NB4 (cell line): ENCODE measurements at regions not wholly inside any gene's neighbourhood (a gene's known extent, or its start where the extent isn't known, plus 50 kb on each side); places are given as distances from the start of the nearest gene placed in this dataset.
A peak's percentile ranks its signal among the peaks of the same experiment; 100 is the strongest.

ENCODE experiments used
- DNase-seq: peaks from one replicate; pipeline ENCODE4 v3.0.0; 2010; ENCODE audit warnings: low read depth
- H3K4me3 ChIP-seq: one replicate; pipeline ENCODE4 v1.5.1; 2011; ENCODE audit warnings: mild to moderate bottlenecking, low read depth, low read length, moderate library complexity
- MYC ChIP-seq: IDR thresholded peaks from 2 replicates; pipeline ENCODE4 v1.6.1; 2011; ENCODE audit warnings: low read depth, low read length
- POLR2A ChIP-seq: IDR thresholded peaks from 2 replicates; pipeline ENCODE4 v1.6.1; 2011; ENCODE audit warnings: mild to moderate bottlenecking; ENCODE audit not compliant: insufficient read length; ENCODE audit errors: extremely low read depth
- TF ChIP-seq, protein P1 (sequence below): IDR thresholded peaks from one replicate; pipeline ENCODE4 v1.5.1; 2012; ENCODE audit warnings: low read depth, low read length
- TF ChIP-seq, protein P2 (sequence below): IDR thresholded peaks from 2 replicates; pipeline ENCODE4 v1.6.1; 2011; ENCODE audit warnings: low read depth, low read length

DNA sequence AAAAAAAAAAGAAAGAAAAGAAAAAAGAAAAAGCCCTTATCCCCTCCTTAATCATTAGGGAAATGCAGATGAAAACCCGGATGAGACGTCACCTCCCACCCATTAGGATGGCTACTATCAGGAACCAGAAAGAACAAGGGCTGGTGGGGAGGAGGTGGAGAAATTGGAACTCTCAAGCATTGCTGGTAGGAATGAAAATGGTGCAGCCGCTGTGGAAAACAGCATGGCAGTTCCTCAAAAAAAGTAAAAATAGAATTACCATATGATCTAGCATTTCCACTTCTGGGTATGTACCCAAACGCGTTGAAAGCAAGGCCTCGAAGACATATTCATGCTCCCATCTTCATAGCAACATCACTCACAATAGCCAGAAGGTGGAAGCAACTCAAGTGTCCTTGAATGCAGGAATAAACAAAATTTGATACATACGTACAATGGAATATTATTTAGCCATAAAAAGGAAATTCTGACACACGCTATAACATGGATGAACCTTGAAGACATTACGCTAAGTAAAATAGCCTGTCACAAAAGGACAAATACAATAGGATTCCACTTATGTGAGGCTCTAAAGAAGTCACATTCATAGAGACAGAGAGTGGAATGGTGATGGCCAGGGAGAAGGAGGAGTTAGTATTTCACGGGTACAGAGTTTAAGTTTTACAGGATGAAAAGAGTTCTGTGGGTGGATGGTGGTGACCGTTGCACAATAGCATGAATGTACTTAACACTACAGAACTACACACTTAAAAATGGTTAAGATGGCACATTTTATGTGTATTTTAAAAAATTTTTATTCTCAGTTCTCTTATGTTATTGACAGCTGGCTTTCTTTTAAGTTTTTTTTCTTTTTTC lies 166.8 kb upstream of the IER5L start:
- DNase-seq = peak; percentile 74
- TF ChIP-seq POLR2A (no peak), MYC (no peak)
- TF ChIP-seq, protein P1, sequence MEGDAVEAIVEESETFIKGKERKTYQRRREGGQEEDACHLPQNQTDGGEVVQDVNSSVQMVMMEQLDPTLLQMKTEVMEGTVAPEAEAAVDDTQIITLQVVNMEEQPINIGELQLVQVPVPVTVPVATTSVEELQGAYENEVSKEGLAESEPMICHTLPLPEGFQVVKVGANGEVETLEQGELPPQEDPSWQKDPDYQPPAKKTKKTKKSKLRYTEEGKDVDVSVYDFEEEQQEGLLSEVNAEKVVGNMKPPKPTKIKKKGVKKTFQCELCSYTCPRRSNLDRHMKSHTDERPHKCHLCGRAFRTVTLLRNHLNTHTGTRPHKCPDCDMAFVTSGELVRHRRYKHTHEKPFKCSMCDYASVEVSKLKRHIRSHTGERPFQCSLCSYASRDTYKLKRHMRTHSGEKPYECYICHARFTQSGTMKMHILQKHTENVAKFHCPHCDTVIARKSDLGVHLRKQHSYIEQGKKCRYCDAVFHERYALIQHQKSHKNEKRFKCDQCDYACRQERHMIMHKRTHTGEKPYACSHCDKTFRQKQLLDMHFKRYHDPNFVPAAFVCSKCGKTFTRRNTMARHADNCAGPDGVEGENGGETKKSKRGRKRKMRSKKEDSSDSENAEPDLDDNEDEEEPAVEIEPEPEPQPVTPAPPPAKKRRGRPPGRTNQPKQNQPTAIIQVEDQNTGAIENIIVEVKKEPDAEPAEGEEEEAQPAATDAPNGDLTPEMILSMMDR = no peak
- TF ChIP-seq, protein P2, sequence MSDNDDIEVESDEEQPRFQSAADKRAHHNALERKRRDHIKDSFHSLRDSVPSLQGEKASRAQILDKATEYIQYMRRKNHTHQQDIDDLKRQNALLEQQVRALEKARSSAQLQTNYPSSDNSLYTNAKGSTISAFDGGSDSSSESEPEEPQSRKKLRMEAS = no peak
- no peak overlapping the region for H3K4me3 ChIP-seq

DNA sequence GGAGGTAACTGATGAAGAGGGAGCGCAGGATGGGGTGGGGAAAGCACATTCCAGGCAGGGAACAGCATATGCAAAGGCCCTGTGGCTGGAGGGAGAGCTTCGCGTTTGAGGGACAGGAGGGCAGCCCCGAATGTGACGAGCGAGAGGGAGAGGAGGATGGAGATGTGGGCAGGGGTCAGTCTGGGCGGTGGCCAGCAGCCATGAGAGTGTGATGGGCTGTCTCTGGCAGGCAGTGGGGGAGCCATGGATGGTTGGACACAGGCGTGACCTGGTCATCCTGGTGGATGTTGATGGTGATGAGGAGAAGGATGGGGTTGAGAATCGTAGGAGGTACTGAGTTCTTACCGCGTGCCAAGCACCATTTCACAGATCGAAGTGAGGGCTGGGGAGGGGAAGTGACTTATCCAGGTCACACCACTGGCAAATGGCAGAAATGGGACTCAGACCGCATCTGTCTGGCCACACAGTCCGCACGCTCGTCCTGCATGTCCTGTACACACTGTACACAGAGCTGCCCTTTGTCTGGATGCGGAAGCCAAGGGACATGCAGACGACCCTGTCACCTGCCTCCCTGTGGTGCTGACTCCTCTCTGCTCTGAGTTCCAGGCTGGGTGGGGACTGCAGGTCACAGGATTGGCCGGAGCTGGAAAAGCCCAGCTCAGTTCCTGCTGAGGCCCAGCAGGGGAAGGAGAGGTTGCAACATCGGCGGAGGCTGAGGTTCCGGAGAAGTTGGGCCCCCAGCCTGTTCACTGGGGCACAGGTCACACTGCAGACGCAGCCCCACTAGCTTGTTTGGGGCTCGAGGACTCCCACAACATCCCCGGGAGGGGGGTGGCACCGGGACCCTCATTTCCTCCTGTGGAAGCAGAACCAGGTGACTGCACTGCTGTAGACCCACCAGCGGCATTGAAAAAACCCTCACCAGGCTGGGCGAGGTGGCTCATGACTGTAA lies 165.6 kb upstream of the IER5L start:
- peak; percentile 92 for DNase-seq
- TF ChIP-seq MYC (0 out of 2 replicates have a peak, but pooled peaks have one; percentile 7), POLR2A (no peak)
- TF ChIP-seq, protein P2 = peak; percentile 44
- H3K4me3 ChIP-seq = no peak overlapping the region

DNA sequence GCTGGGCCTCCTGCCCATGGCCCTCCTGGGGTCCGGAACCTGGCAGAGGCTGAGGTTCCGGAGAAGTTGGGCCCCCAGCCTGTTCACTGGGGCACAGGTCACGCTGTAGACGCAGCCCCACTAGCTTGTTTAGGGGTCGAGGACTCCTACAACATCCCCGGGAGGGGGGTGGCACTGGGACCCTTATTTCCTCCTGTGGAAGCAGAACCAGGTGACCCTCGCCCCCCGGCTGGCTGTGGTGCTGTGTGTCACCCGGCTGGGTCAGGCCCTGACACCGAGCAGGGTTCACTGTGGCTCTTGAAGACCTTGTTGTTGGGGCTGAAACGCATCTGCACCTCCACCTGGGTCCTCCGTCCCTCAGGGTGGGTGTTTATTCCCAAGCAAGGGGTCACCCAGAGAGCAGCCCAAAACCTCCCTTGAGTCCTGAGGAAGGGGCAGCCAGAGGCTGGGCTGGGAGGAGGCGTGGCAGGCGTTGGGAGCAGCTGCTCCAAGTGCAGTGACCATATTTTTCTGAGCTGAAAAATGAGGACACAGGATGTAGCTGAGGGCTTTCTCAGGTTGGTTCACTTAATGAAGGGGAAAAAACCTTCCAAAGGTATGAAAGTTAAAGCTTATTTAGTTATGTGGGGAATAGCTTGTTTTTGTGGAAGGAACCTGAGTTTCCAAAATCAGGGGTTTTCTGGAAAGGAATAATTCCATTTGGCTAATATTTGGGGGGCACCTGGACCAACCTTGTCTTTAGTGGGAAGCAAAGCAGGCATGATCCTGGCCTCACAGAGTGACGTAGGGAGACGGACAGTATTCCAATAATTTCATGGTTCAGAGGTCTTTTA lies 164.7 kb upstream of the IER5L start:
- TF ChIP-seq POLR2A (no peak), MYC (no peak)
- TF ChIP-seq, protein P2 = no peak
- TF ChIP-seq, protein P1 = no peak
- DNase-seq = no peak
- H3K4me3 ChIP-seq = no peak overlapping the region

DNA sequence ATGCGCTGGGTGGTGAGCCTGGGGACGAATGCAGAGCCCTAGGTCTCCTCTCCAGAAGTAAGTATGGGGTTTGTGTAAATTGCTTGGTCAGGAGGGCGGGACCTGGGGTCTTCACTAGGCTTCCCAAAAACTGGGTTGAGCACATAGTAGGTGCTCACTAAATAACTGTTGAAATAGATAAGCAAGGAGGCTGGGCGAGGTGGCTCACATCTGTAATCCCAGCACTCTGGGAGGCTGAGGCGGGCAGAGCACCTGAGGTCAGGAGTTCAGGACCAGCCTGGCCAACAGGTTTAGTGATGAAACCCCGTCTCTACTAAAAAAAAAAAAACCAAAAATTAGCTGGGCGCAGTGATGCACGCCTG lies 163.9 kb upstream of the IER5L start:
- no peak overlapping the region for H3K4me3 ChIP-seq
- no peak for DNase-seq
- TF ChIP-seq, protein P2 = no peak
- TF ChIP-seq, protein P1 = no peak
- TF ChIP-seq POLR2A (no peak), MYC (no peak)

DNA sequence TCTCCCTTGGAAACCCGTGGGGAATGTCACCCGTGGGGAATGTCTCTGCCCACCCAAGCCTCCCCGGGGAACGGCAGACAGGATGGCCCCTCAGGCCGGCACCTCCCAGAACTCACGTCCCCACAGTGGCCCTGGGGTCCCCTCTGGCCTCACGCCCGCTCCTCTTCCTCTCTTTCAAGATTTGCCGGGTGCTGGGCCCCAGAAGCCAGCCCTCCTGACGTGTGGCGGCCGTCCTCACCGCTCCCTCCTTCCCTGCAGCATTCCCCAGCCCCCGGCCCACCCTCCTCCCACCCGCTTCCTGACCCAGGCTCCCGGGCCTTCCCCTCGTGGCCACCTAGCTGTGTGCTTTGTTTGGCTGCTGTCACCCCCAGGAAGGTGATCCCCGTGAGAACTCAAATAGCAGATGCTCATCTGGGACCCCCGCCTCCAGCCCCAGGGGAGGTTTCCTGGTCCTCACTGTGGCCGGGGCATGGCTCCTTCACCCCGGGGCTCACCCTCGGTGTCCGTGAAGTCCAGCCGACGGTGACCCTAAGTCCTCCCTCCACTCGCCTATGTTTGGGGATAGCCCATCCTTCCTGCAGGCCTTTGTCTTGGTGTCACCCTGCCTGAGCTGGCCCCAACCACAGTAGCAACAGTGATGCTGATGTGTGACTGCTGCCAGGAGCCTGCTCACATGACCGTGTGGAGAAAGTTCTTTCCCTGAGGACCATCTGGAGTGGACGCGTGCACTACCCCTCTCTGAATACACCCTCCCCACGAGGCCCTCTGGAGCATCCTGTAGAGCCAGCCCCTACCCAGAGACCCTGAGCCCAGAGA lies 163.3 kb upstream of the IER5L start:
- no peak for DNase-seq
- TF ChIP-seq, protein P2 = no peak
- TF ChIP-seq, protein P1 = no peak
- TF ChIP-seq MYC (no peak), POLR2A (no peak)
- H3K4me3 ChIP-seq = no peak overlapping the region
